ENCODE measurements at regions not wholly inside any gene's neighbourhood (a gene's known extent, or its start where the extent isn't known, plus 50 kb on each side); places are given as distances from the start of the nearest gene placed in this dataset.

DNA sequence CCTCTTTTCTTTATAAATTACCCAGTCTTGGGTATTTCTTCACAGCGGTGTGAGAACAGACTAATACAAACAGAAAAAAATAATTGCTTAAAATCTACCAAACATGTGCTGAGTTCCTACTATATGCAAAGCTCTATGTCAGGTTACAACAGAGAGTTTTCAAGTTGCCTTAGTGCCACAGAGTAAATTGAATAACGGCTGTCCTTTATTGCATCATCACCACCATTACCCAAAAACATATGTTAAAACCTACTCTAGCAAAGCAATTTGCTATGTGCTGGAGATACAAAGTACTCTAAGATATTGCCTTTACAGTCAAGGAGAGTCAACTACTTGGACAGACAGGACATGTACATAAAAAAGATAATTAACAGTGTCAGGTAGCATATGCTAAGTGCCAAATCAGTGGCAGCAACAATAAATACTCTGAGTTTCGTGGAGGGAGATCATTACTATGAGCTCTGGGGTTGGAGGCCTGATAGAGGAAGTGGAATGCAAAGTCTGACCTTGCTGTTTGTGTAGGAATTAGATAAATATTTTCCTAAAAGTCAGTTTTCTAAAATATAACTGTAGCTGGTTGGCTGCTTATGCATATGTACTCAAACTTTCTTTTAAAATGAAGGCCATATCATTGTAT, 1058.7 kb upstream of the WWC1 start:
- DNase-seq: no peak

DNA sequence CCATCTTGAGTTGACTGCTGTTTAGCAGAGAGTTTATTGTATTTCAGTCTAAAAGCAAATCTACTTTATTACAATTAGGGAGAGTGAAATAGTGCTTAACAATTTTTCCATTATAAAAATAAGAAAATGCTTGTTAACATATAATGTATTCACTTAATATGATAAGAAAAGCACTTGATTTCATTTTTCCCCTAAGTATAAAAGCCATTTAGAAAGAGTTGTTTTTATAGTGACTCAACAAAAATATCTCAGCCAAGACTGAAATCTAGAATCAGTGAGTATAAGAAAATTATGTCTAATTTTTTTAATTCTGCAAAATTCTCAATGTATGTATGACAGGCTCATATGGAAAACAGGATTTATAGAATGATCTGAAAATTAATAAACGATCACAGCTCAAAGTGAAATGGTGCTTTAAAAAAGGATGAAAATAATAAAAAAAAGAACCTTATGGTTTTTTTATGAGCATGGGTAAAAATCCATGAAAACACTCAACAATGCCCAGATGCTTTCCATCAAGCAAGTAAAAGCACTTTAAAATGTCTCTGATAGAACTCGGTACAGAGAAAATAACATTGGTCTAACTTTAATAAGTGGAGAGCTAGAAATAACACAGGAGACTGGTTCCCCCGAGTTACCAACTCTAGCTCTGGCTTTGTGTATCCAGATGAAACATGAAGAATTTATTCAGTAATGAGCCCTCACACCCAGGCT, 1057.8 kb upstream of the WWC1 start:
- DNase-seq: no peak

DNA sequence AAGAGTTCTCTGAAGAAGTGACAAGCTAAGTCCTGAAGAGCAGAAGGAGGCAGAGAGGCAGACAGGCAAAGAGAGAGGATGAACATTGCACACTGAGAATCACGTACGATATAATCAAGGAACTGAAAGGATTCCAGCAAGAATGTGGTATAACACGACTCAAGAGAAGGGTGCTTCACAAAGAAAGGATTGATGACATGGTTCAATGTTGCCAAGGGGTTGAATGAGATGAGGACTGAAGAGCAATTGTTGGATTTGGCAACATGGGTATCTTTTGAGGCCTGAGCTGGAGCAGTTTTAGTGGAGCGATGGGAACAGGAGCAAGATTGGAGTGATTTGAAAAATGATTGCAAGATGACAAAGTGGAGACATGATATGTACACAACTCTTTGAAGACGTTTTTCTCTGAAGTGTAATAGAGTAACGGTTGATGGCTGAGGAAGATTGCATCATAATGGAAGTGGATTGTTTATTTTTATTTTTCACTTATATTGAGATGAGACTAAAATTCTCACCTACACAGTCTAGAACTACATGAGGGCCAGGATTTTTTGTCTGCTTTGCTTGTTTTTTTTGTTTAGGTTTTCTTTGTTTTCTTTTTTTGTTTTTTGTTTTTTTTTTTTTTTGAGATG, 1049.9 kb upstream of the WWC1 start:
- no peak for DNase-seq

DNA sequence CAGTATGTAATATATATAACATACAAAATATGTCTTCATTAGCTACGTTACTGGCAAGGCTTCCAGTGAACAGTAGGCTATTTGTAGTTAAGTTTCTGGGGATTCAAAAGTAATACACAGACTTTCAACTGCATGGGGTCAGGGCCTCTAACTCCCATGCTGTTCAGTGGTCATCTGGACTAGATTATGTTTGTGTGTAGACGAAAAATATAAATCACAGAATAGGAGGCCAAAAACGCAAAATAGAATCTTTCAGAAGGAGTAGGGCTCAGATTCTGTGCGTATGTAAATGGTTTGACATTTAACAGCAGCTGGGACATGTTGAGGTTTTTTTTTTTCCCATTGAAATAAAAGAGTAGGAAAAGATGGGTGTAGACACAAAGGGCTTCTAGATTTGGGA, 1048.7 kb upstream of the WWC1 start:
- no peak for DNase-seq

DNA sequence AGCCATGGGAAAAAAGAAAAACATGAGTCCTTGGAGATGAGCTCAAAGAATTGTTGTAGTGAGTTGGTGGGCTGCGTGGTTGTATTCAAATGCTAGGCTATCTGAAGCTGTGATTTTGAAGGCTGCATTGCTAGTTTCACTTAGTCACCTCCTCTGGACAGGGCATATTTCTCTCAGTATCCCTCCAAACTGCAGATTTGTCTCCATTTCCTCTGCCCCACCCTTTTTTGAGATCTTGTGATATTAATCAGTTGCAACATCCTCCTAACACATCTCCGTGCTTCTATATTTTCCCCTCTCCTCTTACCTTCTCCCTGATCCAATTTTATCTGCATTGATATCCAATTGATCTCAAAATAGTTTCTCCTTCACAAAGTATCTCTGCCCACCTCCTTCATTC, 1048.0 kb upstream of the WWC1 start:
- no peak for DNase-seq

DNA sequence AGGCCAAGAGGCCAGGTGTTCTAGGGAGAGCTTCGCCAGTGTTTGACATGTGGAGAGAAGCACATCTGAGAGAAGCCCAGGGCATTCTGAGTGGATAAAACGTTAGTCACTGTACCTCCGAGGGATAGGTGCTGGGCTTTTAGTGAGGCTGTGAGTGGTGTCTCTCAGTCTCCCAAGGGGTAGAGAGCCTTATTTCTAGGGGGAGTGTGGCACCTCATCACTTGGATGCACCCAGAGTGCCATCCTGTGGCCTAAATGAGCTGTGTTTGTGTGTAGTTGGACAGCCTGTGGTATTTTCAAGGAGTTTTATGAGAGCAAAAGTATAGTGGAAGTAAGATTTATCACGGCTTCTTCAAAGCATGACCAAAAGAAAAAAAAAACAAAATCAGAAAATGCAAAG, 1046.9 kb upstream of the WWC1 start:
- peak in 7 of 58 donors; percentile 3 to 40 (median 12) for DNase-seq

DNA sequence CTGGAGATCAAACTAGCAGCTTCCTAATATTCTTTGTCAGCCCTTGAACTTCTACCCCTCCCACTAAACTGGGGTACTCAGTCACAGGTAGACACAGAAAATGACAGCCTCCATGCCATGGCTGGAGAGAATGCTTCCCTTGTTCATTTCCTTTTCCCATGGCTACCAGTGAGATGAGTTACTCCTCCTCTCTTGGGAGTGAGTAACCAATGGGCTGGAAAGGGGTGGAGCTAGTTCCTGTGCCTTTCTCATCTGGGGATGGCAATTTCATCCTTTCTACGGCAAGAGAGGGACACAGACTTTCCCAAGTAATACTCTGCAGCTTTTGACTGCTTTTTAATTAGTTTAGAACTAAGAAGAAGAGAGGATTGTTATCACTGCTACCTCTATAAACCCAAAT, 1045.6 kb upstream of the WWC1 start:
- DNase-seq: no peak

DNA sequence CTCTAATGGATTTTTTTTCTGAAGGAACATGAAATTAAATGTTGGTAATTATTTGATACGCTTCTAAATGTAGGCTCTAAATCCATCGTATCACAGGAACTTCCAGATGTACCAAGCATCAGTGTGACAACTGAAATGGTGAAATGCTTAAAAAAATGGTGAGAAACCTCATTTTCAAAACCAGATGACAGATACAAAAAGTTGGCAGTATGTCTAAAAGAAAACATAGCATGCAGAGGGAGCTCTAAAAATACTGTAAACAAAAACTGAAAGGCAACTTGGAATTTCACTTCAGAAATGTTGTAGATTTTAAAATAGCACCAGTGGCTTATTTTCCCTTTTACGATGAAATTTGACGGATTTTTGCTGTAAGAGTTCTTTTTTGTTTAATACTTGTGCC, 1043.6 kb upstream of the WWC1 start:
- DNase-seq: no peak

DNA sequence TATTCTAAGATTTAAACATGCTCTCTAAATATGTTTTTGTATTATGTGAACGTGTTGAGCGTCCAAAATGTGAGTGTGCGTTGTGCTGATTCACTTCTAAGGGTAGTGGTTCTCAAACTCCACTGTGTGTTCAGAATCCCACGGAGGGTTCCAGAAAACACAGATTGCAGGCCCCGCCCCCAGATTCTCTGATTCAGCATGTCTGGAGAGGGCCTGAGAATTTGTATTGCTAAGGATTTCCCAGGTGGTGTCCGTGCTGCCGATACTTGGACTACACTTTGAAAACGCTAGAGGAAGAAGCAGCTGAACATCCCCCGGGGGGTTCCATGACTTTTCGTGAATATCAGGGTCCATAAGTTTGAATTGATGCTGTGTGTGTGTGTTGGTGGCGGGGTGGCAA, 1043.2 kb upstream of the WWC1 start:
- peak in 2 of 58 donors; percentile 12 for DNase-seq

DNA sequence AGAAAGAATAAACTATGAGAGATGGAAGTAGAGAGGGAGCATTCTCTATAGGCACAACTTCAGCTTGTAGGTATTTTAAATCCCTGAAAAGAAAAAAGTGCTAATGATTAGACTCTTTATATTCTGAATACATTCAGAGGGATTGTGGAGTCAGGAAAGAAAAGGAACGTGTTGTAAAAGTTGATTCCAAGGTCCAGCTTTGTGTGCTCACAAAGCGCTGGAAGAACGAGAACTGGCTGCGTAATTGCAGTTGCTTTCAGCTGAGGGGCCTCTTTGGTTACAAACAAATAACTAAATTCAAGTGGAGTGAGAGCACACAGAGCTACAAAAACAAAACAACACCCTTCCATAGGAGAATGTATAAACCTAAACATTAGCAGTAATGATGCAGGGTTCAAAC, 1040.4 kb upstream of the WWC1 start:
- DNase-seq: no peak

DNA sequence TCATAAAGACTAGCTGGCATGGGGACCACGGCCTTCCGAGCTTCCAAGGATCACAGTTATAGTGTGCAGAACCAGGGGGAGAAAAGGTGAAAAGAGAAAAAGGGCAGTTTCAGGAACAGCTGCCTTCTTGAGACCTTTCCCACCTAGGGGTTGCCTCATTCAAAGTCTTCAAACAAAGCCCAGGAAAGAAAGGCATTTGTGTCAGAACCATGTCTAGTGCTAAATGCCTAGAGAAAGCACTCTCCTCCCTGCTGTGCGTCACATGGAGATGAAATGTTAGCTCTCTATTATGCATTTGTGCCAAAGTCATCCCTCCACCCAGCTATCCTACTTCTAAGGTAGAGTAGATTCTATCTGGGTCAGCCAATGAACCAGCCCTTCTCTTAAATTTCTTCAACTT, 1037.3 kb upstream of the WWC1 start:
- no peak for DNase-seq

DNA sequence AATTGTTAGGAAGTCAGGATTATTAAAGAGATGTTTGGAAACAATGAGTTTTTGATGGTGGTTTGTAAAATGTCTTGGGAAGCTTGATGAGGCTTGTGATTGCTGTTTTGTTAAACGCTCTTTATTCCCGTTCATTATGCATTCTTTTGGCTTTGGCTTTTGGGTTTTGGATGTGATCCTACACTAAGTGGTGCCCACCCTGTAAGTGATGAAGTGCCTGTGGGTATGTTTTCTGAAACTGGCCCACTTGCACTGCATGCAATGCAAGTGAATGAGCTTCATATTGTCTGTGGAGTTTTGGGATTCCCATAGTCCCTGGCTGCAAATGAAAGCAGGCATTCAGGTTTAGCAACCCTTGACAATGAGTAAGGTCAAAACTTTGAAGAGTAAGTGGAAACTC, 1035.5 kb upstream of the WWC1 start:
- DNase-seq: peak in 14 of 58 donors; percentile 1 to 70 (median 22)

DNA sequence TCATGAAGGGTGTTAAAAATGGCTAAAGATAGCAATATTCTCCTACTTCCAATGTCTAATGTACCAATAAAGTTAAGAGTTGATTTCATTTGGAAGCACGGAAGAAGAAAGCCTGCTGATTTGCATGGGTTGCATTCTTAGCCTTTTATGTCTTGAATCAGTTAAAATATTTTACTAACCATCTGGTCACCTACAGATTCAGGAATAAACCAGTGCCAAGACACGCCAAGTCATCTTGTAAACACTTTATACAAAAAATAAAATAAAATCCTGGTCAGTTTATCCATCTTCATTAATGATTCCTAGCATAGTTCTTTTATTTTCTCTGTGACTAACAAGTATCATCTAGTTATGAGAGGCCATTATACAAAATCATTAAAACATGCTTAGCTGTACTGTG, 1031.6 kb upstream of the WWC1 start:
- no peak for DNase-seq

DNA sequence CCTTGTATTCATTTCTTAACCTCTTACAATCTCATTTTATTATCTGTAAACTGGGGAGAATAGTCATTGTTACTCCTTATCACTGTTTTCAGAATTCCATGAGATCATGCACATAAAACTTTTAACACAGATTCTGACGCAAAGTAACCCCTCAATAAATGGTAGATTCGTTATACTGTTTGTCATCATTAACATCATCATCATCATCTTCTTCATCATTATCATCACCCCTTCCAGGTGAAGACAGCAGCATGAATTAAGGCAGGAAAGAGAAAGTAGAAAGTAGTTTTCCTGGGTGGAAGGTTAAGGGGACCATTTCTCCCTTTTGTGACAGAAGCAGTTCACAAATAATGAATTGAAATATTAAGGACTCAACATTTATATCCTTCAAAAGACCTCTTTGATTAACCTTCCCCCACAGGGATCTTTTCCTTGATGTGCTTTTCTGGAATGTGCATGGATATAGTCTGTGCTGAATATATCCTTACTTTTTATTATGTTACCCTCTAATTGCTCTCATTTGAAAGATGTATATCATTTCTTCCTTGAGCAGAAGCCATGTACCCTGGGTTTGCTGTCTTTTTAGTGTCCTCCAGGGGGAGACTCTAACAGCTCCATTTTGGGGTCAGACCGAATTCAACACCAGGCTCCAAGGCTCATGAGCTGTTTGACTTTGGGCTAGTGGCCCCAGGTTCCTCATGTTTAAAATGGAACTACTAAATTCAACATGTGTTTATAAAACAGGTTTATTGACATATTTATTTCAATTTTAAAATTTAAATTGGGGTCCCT, 1029.9 kb upstream of the WWC1 start:
- no peak for DNase-seq

DNA sequence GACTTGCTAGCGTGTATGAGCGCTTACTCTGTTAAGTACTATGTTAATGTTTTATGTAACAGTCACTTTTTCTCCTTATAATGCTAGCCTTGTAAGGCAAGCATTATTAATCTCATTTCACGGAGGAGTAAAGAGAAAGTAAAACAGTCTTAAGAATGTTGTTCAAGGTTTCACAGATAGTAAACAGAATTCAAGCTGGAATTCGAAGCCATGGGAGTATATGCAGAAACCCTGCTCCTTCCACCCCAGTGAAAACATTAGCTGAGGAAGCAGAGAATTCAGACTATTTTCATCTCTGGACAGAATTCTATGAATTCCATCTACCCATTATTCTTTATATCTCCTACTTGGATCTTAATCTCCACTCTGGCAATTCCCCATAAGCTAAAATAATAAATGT, 1028.3 kb upstream of the WWC1 start:
- no peak for DNase-seq

DNA sequence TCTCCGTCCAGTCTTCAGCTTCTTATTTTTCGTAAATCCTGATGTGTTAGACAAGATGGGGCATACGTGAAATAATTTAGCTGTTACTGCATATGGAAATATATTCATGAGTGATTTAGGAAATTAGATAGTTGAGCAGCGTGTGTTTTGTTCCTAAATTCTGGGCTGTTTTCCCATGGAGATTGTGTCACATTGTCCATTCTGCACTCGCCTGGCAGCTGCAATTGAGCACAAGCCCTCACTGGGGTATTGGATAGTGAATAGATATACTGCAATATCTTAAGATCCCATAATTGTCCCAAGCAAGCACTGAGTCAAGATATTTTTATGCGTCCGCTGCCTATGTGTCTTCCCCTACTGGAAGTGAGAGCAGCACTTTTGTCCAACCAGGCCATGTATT, 1027.1 kb upstream of the WWC1 start:
- no peak for DNase-seq

DNA sequence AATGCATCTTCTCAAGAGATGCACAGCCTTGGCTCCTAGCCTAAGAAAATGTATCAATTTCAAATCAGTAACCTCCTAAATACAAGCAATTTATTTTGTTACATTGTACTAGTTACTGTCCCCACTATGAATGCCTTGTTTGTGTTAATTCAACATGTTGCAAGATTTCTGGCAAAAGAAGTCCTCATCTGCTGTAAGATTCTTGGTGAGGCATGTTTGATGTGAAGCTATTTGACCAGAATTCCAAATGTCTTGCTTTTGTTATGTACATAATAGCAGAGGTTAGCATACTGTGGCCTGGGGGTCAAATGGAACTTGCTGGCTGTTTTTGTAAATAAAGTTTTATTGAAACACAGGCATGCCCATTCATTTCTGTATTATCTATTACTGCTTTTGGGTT, 1023.1 kb upstream of the WWC1 start:
- no peak for DNase-seq

DNA sequence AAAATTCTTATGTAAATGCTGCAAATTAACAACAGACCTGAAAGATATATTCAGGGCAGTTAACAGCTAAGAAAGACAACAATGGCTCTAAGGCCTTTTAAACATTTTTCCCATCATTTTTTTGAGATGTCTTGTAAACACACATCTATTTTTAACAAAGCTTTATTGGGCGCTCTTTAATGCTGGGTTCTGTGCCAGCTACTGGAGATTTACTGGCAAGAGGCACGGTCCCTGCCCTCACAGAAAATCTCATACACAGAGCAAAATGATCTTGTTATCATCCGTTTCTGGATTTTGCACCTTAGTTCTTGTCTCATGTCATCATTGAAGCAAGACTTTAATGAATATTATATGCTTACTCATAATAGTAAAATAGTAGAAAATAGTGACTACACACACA, 1022.3 kb upstream of the WWC1 start:
- DNase-seq: no peak

DNA sequence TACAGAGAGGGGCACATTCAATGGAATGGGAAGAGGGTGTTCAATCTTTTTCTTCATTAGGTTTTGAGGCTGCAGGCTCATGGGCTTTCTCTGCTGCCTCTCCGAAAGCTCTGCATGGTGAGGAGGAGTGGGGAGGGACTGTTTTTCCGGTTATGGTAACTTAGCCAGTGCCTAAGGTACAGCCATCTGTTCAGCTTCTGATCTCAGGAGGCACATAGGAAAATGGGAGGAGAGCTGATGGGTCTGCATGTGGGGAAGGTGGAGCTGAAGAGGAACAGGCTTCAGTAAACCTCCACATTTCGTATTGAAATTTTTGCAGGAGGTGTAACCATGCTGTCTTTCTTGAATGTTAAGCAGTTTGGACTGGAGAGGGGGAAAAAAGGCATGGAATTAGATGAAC, 1020.4 kb upstream of the WWC1 start:
- peak in 4 of 58 donors; percentile 1 to 61 (median 24) for DNase-seq

DNA sequence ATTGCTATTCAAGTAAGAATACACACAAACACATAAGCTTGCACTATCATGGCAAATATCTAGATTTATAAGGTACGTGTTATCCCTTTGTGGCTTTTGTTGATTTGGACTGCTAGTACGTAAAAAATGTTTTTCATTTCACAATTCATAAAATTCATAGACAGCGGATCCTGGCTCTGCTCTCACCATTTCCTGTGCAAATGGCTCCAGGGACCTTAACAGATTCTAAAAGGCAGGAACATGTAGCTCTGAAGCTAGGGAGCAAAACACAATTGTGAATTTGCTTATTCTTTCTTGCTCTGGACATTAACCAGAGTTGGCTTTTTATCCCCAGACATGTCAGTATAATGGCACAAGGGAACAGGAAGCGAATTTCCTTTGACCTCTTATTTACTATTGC, 1019.9 kb upstream of the WWC1 start:
- DNase-seq: no peak

DNA sequence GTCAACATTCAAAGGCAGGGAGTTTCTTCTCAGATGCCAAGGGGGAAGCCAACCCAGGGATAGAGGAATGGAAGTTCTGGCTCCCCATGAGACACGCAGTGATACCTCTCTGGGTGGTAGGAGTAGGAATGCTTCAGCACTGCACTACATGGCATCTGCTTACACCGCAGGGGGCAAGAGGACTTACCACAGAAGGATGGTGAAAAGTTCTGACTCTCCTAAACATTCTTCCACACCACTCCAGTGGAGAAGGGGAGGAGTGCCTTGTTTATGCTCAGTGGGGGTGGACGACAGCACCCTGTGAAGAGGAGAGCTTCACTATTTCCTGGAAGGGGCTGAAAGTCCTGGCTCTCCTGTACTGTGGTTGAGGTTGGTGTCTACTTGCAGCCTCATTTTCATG, 1011.3 kb upstream of the WWC1 start:
- DNase-seq: no peak

DNA sequence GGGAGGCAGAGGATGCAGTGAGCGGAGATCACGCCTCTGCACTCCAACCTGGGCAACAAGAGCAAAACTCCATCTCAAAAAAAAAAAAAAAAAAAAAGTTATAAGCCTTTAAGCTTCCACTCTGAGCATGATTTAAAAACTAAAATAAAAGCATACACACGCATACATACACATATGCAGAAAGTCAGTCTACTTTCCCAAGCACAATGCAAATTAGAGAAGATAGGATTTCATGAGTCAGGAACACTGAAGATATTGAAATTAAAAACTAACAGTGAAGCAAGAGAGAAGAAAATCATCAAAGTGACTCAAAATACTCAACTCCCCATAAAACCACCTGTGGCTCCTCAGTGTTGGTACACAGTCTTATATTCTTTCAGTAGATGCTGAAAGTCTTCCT, 1009.5 kb upstream of the WWC1 start:
- DNase-seq: no peak
